CD14-positive monocyte (primary cell): ENCODE measurements at regions not wholly inside any gene's neighbourhood (a gene's known extent, or its start where the extent isn't known, plus 50 kb on each side); places are given as distances from the start of the nearest gene placed in this dataset.

Experiments used
- DNase-seq, 3 donors: peaks; one replicate each; pipeline ENCODE4 v3.0.0-alpha.2; 2011 to 2022
- H2AFZ ChIP-seq: 2 replicates; pipeline ENCODE4 v1.6.0; 2012; ENCODE audit warnings: mild to moderate bottlenecking, low read depth, low read length, inconsistent platforms; ENCODE audit not compliant: insufficient read depth, poor library complexity, severe bottlenecking
- H3K27ac ChIP-seq, 2 donors: 1 replicate in 1 of 2; 2 replicates in 1 of 2; pipeline ENCODE4 v1.5.1; 2012 to 2013; ENCODE audit warnings: low read length in 2 of 2, control low read depth in 1 of 2, inconsistent platforms in 1 of 2, low read depth in 1 of 2, mild to moderate bottlenecking in 1 of 2
- H3K27me3 ChIP-seq, 2 donors: one replicate each; pipeline versions ENCODE4 v1.6.0 to v1.6.1; 2011 to 2013; ENCODE audit warnings: low read length in 2 of 2; ENCODE audit not compliant: control insufficient read depth in 2 of 2, insufficient read depth in 2 of 2
- H3K36me3 ChIP-seq, 2 donors: replicated peaks in 1 of 2; 1 replicate in 1 of 2; 2 replicates in 1 of 2; pipeline versions ENCODE4 v1.5.1 to v1.6.1; 2012 to 2013; ENCODE audit warnings: low read length in 2 of 2, control low read depth in 1 of 2, inconsistent platforms in 1 of 2, mild to moderate bottlenecking in 1 of 2; ENCODE audit not compliant: insufficient read depth in 2 of 2, control insufficient read depth in 1 of 2
- H3K4me1 ChIP-seq, 2 donors: 1 replicate in 1 of 2; 2 replicates in 1 of 2; pipeline versions ENCODE4 v1.5.1 to v1.6.1; 2012 to 2013; ENCODE audit warnings: low read length in 2 of 2, control low read depth in 1 of 2, inconsistent platforms in 1 of 2, mild to moderate bottlenecking in 1 of 2, moderate library complexity in 1 of 2; ENCODE audit not compliant: insufficient read depth in 2 of 2, control insufficient read depth in 1 of 2
- H3K4me2 ChIP-seq: replicated peaks from 2 replicates; pipeline ENCODE3; 2012; ENCODE audit warnings: low read length, moderate library complexity, mild to moderate bottlenecking; ENCODE audit not compliant: poor library complexity, severe bottlenecking; ENCODE audit errors: extremely low read depth
- H3K4me3 ChIP-seq, 3 experiments: fragments of 200-600 bp in 1 of 3; sonication (generic) in 1 of 3; replicated peaks in 1 of 3; 1 replicate in 2 of 3; 2 replicates in 1 of 3; pipeline ENCODE4 v1.5.1; 2011 to 2013; ENCODE audit warnings: low read length in 3 of 3, mild to moderate bottlenecking in 3 of 3, control low read depth in 2 of 3, low read depth in 2 of 3, inconsistent platforms in 1 of 3, moderate library complexity in 1 of 3
- H3K79me2 ChIP-seq: 2 replicates; pipeline ENCODE4 v1.6.0; 2012; ENCODE audit warnings: mild to moderate bottlenecking, control low read depth, inconsistent platforms, low read length, moderate library complexity; ENCODE audit not compliant: insufficient read depth
- H3K9ac ChIP-seq: 2 replicates; pipeline ENCODE4 v1.6.0; 2017; ENCODE audit warnings: low read length, mild to moderate bottlenecking; ENCODE audit not compliant: insufficient read depth, poor library complexity, severe bottlenecking
- H3K9me3 ChIP-seq, 2 donors: replicated peaks in 1 of 2; 1 replicate in 1 of 2; 2 replicates in 1 of 2; pipeline versions ENCODE4 v1.5.1 to v1.6.1; 2012 to 2013; ENCODE audit warnings: low read length in 2 of 2, control low read depth in 1 of 2; ENCODE audit not compliant: control insufficient read depth in 1 of 2, insufficient read depth in 1 of 2
- H4K20me1 ChIP-seq: 2 replicates; pipeline ENCODE4 v1.6.0; 2012; ENCODE audit warnings: mild to moderate bottlenecking, low read length, control low read depth, moderate library complexity; ENCODE audit not compliant: insufficient read depth
- H3K27ac Mint-ChIP-seq, 7 donors: one replicate each; pipeline ENCODE4 v1.8.0; 2020; ENCODE audit warnings: mild to moderate bottlenecking in 7 of 7, mixed read lengths in 7 of 7, moderate library complexity in 6 of 7, inconsistent platforms in 2 of 7
- H3K27me3 Mint-ChIP-seq, 3 donors: one replicate each; pipeline ENCODE4 v1.8.0; 2021 to 2022; ENCODE audit warnings: low read depth in 3 of 3, mild to moderate bottlenecking in 3 of 3, mixed read lengths in 3 of 3, moderate library complexity in 3 of 3, inconsistent platforms in 1 of 3
- H3K36me3 Mint-ChIP-seq, 2 donors: one replicate each; pipeline ENCODE4 v1.8.0; 2020; ENCODE audit warnings: mixed read lengths in 2 of 2, inconsistent platforms in 1 of 2, mild to moderate bottlenecking in 1 of 2
- H3K4me1 Mint-ChIP-seq: one replicate; pipeline ENCODE4 v1.8.0; 2020; ENCODE audit warnings: mild to moderate bottlenecking, mixed read lengths
- H3K4me3 Mint-ChIP-seq, 2 donors: one replicate each; pipeline ENCODE4 v1.8.0; 2020; ENCODE audit warnings: mild to moderate bottlenecking in 2 of 2, mixed read lengths in 2 of 2, moderate library complexity in 1 of 2
- H3K9me3 Mint-ChIP-seq, 7 donors: one replicate each; pipeline ENCODE4 v1.8.0; 2020 to 2022; ENCODE audit warnings: mixed read lengths in 7 of 7, mild to moderate bottlenecking in 6 of 7, moderate library complexity in 6 of 7, inconsistent platforms in 2 of 7
- WGBS: methylation state at CpG from one replicate; pipeline ENCODE4 v1.1.5; 2013; ENCODE audit warnings: missing lambda C conversion rate; ENCODE audit not compliant: insufficient coverage; 5-methylcytosine and 5-hydroxymethylcytosine counted together
- intact Hi-C, 2 donors: fragments of 100-400 bp; cut with micrococcal nuclease; formaldehyde crosslinking; loops; one replicate each; pipeline versions ENCODE4 v1.15.0 to v1.15.1; 2023
- TF ChIP-seq, protein P1 (sequence below): fragments of 200-600 bp; IDR thresholded peaks from one replicate; pipeline ENCODE4 v1.8.0; 2022; ENCODE audit warnings: antibody characterized with exemption, mild to moderate bottlenecking

- Histone ChIP-seq H3K4me2 (no peak overlapping the region), H3K36me3 (no peaks in the 10 kb centered on the region), H3K79me2 (no peaks in the 10 kb centered on the region), H3K4me1 (no peaks in the 10 kb centered on the region), H3K9me3 (no peaks in the 10 kb centered on the region), H3K27ac (no peak overlapping the region), H3K27me3 (no peaks in the 10 kb centered on the region), H3K9ac (no peak overlapping the region), H4K20me1 (no peaks in the 10 kb centered on the region), H3K4me3 (no peak overlapping the region), H2AFZ (no peak overlapping the region)
- TF ChIP-seq, protein P1, sequence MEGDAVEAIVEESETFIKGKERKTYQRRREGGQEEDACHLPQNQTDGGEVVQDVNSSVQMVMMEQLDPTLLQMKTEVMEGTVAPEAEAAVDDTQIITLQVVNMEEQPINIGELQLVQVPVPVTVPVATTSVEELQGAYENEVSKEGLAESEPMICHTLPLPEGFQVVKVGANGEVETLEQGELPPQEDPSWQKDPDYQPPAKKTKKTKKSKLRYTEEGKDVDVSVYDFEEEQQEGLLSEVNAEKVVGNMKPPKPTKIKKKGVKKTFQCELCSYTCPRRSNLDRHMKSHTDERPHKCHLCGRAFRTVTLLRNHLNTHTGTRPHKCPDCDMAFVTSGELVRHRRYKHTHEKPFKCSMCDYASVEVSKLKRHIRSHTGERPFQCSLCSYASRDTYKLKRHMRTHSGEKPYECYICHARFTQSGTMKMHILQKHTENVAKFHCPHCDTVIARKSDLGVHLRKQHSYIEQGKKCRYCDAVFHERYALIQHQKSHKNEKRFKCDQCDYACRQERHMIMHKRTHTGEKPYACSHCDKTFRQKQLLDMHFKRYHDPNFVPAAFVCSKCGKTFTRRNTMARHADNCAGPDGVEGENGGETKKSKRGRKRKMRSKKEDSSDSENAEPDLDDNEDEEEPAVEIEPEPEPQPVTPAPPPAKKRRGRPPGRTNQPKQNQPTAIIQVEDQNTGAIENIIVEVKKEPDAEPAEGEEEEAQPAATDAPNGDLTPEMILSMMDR = no peak
- no peak for DNase-seq
- Mint-ChIP-seq H3K9me3 (peaks cover 0 to 15% (median 1%) of the 10 kb centered on the region in 7 donors), H3K27me3 (peaks cover 2 to 25% (median 3%) of the 10 kb centered on the region in 3 donors), H3K27ac (no peak overlapping the region), H3K4me3 (no peak overlapping the region), H3K36me3 (no peaks in the 10 kb centered on the region), H3K4me1 (no peaks in the 10 kb centered on the region)
- WGBS = 96% methylated on average over 3 of the region's 7 CpGs
- intact Hi-C loops = no loop called here
Observed at GRCh38 chrX:40513835-40514234, 66.9 kb upstream of the ATP6AP2 start.

- H3K36me3 Mint-ChIP-seq = no peaks in the 10 kb centered on the region
- H3K36me3 ChIP-seq = no peaks in the 10 kb centered on the region
- H3K4me3 Mint-ChIP-seq = no peak overlapping the region
- peaks cover 0 to 13% (median 1%) of the 10 kb centered on the region in 7 donors for H3K9me3 Mint-ChIP-seq
- H2AFZ ChIP-seq = no peak overlapping the region
- TF ChIP-seq, protein P1 = no peak
- DNase-seq = no peak
- H3K79me2 ChIP-seq = no peaks in the 10 kb centered on the region
- WGBS = 93% methylated on average over 2 of the region's 5 CpGs
- no peak overlapping the region for H3K4me3 ChIP-seq
- H3K4me2 ChIP-seq = no peak overlapping the region
- H3K9me3 ChIP-seq = no peaks in the 10 kb centered on the region
- no peak overlapping the region for H3K27ac Mint-ChIP-seq
- H3K27me3 ChIP-seq = no peaks in the 10 kb centered on the region
- no peaks in the 10 kb centered on the region for H3K4me1 Mint-ChIP-seq
- H3K9ac ChIP-seq = no peak overlapping the region
- no peaks in the 10 kb centered on the region for H3K4me1 ChIP-seq
- H3K27ac ChIP-seq = no peak overlapping the region
- H4K20me1 ChIP-seq = no peaks in the 10 kb centered on the region
- H3K27me3 Mint-ChIP-seq = peaks cover 0 to 21% (median 2%) of the 10 kb centered on the region in 3 donors
- intact Hi-C loops = no loop called here
Observed at GRCh38 chrX:40513012-40513411, 67.8 kb upstream of the ATP6AP2 start.
